K562 (cell line): ENCODE measurements at regions not wholly inside any gene's neighbourhood (a gene's known extent, or its start where the extent isn't known, plus 50 kb on each side); places are given as distances from the start of the nearest gene placed in this dataset.

ENCODE experiments used
- MAFK ChIP-seq: IDR thresholded peaks from 2 replicates; pipeline ENCODE4 v1.6.1; 2011; ENCODE audit warnings: low read length, improper control_type of control experiment
- NR0B1 ChIP-seq: fragments of 450-650 bp; IDR thresholded peaks from one replicate; pipeline ENCODE4 v1.6.1; 2018; ENCODE audit warnings: mild to moderate bottlenecking, moderate library complexity; ENCODE audit not compliant: partially characterized antibody
- PML ChIP-seq: IDR thresholded peaks from 2 replicates; pipeline ENCODE4 v1.6.1; 2012; ENCODE audit warnings: low read length, inconsistent platforms
- RFX1 ChIP-seq: fragments of 450-650 bp; IDR thresholded peaks from 2 replicates; pipeline ENCODE4 v1.6.1; 2016; ENCODE audit warnings: mild to moderate bottlenecking, moderate library complexity
- ZNF24 ChIP-seq: fragments of 450-650 bp; IDR thresholded peaks from 2 replicates; pipeline ENCODE4 v1.6.1; 2016
- TF ChIP-seq, protein P1 (sequence below): fragments of 450-650 bp; IDR thresholded peaks from 2 replicates; pipeline ENCODE4 v1.6.1; 2016; ENCODE audit warnings: mild to moderate bottlenecking, moderate library complexity
- TF ChIP-seq, protein P2 (sequence below): fragments of 450-650 bp; conservative IDR thresholded peaks from 2 replicates; pipeline ENCODE4 v1.6.1; 2016; ENCODE audit warnings: missing genetic modification characterization, low read depth, mild to moderate bottlenecking, missing compliant biosample characterization, moderate library complexity

DNA sequence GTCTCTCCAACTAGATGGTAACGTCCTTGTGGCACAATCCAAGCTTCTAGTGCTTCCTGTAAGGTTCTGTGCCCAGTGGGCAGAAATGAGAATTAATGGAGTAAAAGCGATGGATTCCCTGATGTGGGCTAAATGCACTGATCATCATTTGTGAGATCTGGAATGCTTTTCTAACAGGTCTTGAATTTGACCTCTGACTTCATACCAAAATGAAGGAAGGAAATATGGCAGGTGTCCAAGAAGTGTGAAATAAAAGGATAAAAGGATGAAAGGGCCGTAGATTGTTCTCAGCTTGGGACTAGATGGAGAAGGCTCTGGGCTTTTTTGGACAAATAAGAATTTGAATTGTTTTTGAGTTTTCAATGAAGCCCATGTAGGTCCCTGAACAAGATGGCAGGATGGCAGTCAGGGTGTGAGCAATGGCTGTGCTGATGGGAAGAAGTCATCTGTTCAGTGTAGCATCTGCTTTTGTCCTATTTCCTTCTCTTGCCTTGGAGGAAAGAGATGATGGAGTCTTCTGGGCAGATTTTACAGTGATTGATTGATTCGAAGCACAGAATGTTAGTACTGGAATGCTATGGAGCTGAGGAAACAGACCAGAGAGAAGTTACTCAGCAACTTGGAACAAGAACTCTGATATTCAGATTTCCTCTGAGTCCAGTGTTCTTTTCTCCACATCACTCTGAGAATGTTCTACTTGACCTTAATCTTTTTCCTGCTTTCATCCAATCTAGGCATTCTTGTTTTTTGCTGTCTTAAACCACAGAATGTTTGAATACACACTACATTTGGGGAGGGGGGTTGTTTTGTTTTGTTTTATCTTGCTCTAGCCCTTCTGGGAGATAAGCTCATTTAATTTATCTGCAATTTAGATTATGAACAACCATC, 286.0 kb downstream of the HLX start (continued):
- TF ChIP-seq NR0B1 = no peak
- no peak for TF ChIP-seq PML
- no peak for TF ChIP-seq MAFK
- no peak for TF ChIP-seq ZNF24
- TF ChIP-seq, protein P1, sequence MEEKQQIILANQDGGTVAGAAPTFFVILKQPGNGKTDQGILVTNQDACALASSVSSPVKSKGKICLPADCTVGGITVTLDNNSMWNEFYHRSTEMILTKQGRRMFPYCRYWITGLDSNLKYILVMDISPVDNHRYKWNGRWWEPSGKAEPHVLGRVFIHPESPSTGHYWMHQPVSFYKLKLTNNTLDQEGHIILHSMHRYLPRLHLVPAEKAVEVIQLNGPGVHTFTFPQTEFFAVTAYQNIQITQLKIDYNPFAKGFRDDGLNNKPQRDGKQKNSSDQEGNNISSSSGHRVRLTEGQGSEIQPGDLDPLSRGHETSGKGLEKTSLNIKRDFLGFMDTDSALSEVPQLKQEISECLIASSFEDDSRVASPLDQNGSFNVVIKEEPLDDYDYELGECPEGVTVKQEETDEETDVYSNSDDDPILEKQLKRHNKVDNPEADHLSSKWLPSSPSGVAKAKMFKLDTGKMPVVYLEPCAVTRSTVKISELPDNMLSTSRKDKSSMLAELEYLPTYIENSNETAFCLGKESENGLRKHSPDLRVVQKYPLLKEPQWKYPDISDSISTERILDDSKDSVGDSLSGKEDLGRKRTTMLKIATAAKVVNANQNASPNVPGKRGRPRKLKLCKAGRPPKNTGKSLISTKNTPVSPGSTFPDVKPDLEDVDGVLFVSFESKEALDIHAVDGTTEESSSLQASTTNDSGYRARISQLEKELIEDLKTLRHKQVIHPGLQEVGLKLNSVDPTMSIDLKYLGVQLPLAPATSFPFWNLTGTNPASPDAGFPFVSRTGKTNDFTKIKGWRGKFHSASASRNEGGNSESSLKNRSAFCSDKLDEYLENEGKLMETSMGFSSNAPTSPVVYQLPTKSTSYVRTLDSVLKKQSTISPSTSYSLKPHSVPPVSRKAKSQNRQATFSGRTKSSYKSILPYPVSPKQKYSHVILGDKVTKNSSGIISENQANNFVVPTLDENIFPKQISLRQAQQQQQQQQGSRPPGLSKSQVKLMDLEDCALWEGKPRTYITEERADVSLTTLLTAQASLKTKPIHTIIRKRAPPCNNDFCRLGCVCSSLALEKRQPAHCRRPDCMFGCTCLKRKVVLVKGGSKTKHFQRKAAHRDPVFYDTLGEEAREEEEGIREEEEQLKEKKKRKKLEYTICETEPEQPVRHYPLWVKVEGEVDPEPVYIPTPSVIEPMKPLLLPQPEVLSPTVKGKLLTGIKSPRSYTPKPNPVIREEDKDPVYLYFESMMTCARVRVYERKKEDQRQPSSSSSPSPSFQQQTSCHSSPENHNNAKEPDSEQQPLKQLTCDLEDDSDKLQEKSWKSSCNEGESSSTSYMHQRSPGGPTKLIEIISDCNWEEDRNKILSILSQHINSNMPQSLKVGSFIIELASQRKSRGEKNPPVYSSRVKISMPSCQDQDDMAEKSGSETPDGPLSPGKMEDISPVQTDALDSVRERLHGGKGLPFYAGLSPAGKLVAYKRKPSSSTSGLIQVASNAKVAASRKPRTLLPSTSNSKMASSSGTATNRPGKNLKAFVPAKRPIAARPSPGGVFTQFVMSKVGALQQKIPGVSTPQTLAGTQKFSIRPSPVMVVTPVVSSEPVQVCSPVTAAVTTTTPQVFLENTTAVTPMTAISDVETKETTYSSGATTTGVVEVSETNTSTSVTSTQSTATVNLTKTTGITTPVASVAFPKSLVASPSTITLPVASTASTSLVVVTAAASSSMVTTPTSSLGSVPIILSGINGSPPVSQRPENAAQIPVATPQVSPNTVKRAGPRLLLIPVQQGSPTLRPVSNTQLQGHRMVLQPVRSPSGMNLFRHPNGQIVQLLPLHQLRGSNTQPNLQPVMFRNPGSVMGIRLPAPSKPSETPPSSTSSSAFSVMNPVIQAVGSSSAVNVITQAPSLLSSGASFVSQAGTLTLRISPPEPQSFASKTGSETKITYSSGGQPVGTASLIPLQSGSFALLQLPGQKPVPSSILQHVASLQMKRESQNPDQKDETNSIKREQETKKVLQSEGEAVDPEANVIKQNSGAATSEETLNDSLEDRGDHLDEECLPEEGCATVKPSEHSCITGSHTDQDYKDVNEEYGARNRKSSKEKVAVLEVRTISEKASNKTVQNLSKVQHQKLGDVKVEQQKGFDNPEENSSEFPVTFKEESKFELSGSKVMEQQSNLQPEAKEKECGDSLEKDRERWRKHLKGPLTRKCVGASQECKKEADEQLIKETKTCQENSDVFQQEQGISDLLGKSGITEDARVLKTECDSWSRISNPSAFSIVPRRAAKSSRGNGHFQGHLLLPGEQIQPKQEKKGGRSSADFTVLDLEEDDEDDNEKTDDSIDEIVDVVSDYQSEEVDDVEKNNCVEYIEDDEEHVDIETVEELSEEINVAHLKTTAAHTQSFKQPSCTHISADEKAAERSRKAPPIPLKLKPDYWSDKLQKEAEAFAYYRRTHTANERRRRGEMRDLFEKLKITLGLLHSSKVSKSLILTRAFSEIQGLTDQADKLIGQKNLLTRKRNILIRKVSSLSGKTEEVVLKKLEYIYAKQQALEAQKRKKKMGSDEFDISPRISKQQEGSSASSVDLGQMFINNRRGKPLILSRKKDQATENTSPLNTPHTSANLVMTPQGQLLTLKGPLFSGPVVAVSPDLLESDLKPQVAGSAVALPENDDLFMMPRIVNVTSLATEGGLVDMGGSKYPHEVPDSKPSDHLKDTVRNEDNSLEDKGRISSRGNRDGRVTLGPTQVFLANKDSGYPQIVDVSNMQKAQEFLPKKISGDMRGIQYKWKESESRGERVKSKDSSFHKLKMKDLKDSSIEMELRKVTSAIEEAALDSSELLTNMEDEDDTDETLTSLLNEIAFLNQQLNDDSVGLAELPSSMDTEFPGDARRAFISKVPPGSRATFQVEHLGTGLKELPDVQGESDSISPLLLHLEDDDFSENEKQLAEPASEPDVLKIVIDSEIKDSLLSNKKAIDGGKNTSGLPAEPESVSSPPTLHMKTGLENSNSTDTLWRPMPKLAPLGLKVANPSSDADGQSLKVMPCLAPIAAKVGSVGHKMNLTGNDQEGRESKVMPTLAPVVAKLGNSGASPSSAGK = no peak
- TF ChIP-seq, protein P2, sequence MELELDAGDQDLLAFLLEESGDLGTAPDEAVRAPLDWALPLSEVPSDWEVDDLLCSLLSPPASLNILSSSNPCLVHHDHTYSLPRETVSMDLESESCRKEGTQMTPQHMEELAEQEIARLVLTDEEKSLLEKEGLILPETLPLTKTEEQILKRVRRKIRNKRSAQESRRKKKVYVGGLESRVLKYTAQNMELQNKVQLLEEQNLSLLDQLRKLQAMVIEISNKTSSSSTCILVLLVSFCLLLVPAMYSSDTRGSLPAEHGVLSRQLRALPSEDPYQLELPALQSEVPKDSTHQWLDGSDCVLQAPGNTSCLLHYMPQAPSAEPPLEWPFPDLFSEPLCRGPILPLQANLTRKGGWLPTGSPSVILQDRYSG (tag) = no peak
- no peak for TF ChIP-seq RFX1
